Left ventricle myocardium inferior (tissue), 1 donor: ENCODE measurements at regions not wholly inside any gene's neighbourhood (a gene's known extent, or its start where the extent isn't known, plus 50 kb on each side); places are given as distances from the start of the nearest gene placed in this dataset.

Experiments used
- DNase-seq: peaks from one replicate; pipeline ENCODE4 v3.0.0-alpha.2; 2020
- H3K27ac ChIP-seq: fragments of 200-600 bp; replicated peaks from 2 replicates; pipeline ENCODE4 v1.8.0; 2021
- H3K27me3 ChIP-seq: fragments of 200-600 bp; 2 replicates; pipeline ENCODE4 v1.8.0; 2021; ENCODE audit warnings: low read depth
- H3K36me3 ChIP-seq: fragments of 200-600 bp; 2 replicates; pipeline ENCODE4 v1.8.0; 2021
- H3K4me1 ChIP-seq: fragments of 200-600 bp; 2 replicates; pipeline ENCODE4 v1.8.0; 2021
- H3K4me3 ChIP-seq: fragments of 200-600 bp; 2 replicates; pipeline ENCODE4 v1.8.0; 2021; ENCODE audit warnings: mild to moderate bottlenecking, moderate library complexity
- H3K9me3 ChIP-seq: fragments of 200-600 bp; replicated peaks from 2 replicates; pipeline ENCODE4 v1.8.0; 2021
- intact Hi-C: fragments of 100-400 bp; cut with micrococcal nuclease; formaldehyde crosslinking; loops from one replicate; pipeline ENCODE4 v1.11.0; 2022
- TF ChIP-seq, protein P1 (sequence below): fragments of 200-600 bp; IDR thresholded peaks from 2 replicates; pipeline ENCODE4 v1.8.0; 2021; ENCODE audit warnings: antibody characterized with exemption, mild to moderate bottlenecking, borderline replicate concordance
- donor health status: DM: no; HTN: yes; CAD: no; lungs with severe emphysema.

GRCh38 chr18:53710080-53710479, 514.4 kb downstream of the MBD2 start:
- no peak for DNase-seq
- Histone ChIP-seq H3K36me3 (no peaks in the 10 kb centered on the region), H3K9me3 (peaks cover 22% of the 10 kb centered on the region), H3K4me1 (no peaks in the 10 kb centered on the region), H3K27me3 (no peaks in the 10 kb centered on the region), H3K4me3 (no peak overlapping the region), H3K27ac (no peak overlapping the region)
- TF ChIP-seq, protein P1, sequence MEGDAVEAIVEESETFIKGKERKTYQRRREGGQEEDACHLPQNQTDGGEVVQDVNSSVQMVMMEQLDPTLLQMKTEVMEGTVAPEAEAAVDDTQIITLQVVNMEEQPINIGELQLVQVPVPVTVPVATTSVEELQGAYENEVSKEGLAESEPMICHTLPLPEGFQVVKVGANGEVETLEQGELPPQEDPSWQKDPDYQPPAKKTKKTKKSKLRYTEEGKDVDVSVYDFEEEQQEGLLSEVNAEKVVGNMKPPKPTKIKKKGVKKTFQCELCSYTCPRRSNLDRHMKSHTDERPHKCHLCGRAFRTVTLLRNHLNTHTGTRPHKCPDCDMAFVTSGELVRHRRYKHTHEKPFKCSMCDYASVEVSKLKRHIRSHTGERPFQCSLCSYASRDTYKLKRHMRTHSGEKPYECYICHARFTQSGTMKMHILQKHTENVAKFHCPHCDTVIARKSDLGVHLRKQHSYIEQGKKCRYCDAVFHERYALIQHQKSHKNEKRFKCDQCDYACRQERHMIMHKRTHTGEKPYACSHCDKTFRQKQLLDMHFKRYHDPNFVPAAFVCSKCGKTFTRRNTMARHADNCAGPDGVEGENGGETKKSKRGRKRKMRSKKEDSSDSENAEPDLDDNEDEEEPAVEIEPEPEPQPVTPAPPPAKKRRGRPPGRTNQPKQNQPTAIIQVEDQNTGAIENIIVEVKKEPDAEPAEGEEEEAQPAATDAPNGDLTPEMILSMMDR, result no peak
- intact Hi-C loops, result no loop called here

DNA sequence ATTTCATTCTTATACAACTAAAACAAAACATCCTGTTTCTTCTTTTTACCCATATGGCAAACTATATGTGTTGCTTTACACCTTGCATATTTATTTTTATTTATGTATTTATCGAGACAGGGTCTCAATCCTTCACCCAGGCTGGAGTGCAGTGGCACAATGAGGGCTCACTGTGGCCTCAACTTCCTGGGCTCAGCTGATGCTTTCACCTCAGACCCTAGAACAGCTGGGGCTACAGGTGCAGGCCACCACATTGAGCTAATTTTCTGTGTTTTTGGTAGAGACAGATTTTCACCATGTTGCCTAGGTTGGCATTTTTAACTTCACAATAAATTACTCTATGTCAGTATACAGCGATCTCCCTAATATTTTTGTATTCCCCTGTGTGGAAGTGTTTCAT, 522.0 kb downstream of the MBD2 start:
- intact Hi-C loops, result loop anchor here (10.0 kb wide), 2 partner anchors 162 to 412 kb away; no protein-coding TSS in a partner anchor
- H3K27ac ChIP-seq, result no peak overlapping the region

DNA sequence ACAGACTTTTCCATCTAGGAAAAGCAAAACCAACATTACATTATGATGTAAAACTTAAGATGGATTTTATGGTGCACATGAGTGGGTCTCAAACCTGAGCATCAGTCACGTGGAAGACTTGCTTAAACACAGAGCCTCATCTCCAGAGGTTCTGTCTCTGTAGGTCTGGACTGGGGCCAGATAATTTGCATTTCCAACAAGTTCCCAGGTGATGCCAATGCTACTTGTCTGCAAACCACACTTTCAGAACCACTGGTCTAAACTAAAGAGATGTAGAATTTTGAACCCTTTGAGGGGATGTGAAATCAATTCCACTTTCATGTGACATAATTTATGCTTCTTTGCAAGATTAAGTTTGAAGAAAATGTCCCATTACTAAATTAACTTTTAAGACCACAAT, 522.8 kb downstream of the MBD2 start:
- intact Hi-C loops, result loop anchor here (10.0 kb wide), 2 partner anchors 163 to 413 kb away; no protein-coding TSS in a partner anchor

More for the DNA sequence above, 522.0 kb downstream of the MBD2 start:
- DNase-seq, result no peak
- TF ChIP-seq, protein P1, result no peak
- Histone ChIP-seq H3K9me3 (no peaks in the 10 kb centered on the region), H3K4me1 (no peaks in the 10 kb centered on the region), H3K4me3 (no peak overlapping the region), H3K27me3 (no peaks in the 10 kb centered on the region), H3K36me3 (no peaks in the 10 kb centered on the region)

GRCh38 chr18:53698907-53699306, 525.6 kb downstream of the MBD2 start:
- Histone ChIP-seq H3K9me3 (peaks cover 8% of the 10 kb centered on the region), H3K27ac (no peak overlapping the region), H3K4me1 (no peaks in the 10 kb centered on the region), H3K36me3 (no peaks in the 10 kb centered on the region), H3K4me3 (no peak overlapping the region), H3K27me3 (no peaks in the 10 kb centered on the region)
- intact Hi-C loops, result no loop called here
- DNase-seq, result no peak
- TF ChIP-seq, protein P1, result peak; percentile 69

More for the DNA sequence above, 522.8 kb downstream of the MBD2 start:
- Histone ChIP-seq H3K9me3 (no peaks in the 10 kb centered on the region), H3K27me3 (no peaks in the 10 kb centered on the region), H3K36me3 (no peaks in the 10 kb centered on the region), H3K4me3 (no peak overlapping the region), H3K27ac (no peak overlapping the region), H3K4me1 (no peaks in the 10 kb centered on the region)
- TF ChIP-seq, protein P1, result no peak
- no peak for DNase-seq

DNA sequence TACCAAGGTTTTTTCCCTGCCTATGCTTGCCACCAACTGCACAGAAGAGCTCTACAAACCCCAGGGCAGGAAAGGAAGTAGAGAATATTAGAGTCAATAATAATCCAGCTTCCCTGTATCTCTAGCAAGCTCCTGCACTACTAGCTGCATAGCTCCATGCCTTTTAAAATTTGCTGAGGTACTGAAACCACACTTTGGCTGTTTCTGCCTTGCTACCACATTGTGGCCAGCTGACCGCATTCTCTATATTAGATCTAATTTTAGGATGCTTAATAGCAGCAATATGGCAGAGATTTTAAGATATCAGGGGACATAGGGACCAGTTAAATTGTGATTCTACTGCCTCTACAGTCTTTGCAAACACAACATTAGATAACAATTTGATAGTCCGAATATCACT, 534.6 kb downstream of the MBD2 start:
- intact Hi-C loops, result no loop called here

More for the DNA sequence above, 534.6 kb downstream of the MBD2 start:
- H3K9me3 ChIP-seq, result no peaks in the 10 kb centered on the region
- TF ChIP-seq, protein P1, result no peak
- H3K27me3 ChIP-seq, result no peaks in the 10 kb centered on the region
- no peak for DNase-seq
- no peaks in the 10 kb centered on the region for H3K4me1 ChIP-seq
- H3K4me3 ChIP-seq, result no peak overlapping the region
- H3K27ac ChIP-seq, result no peak overlapping the region
- H3K36me3 ChIP-seq, result no peaks in the 10 kb centered on the region
